Neural progenitor cell (in vitro differentiated cells): ENCODE measurements at regions not wholly inside any gene's neighbourhood (a gene's known extent, or its start where the extent isn't known, plus 50 kb on each side); places are given as distances from the start of the nearest gene placed in this dataset.

ENCODE experiments used
- DNase-seq: peaks from one replicate; pipeline ENCODE4 v3.0.0-alpha.2; 2016; ENCODE audit warnings: low spot score
- H2AFZ ChIP-seq: fragments of 200-600 bp; sonication (generic); replicated peaks from 2 replicates; pipeline ENCODE4 v1.6.1; 2016; ENCODE audit warnings: antibody characterized with exemption
- H3F3A ChIP-seq: fragments of 200-600 bp; sonication (generic); 2 replicates; pipeline ENCODE4 v1.6.1; 2016; ENCODE audit warnings: antibody characterized with exemption, low read depth
- H3K27ac ChIP-seq: fragments of 200-600 bp; sonication (generic); 2 replicates; pipeline ENCODE4 v1.5.1; 2016; ENCODE audit warnings: mild to moderate bottlenecking
- H3K27me3 ChIP-seq: fragments of 200-600 bp; sonication (generic); 2 replicates; pipeline ENCODE4 v1.6.1; 2016; ENCODE audit warnings: mild to moderate bottlenecking, moderate library complexity
- H3K36me3 ChIP-seq: fragments of 200-600 bp; sonication (generic); 2 replicates; pipeline ENCODE4 v1.5.1; 2016
- H3K4me1 ChIP-seq: fragments of 200-600 bp; sonication (generic); 2 replicates; pipeline ENCODE4 v1.6.1; 2016; ENCODE audit warnings: mixed run types
- H3K4me2 ChIP-seq: fragments of 200-600 bp; sonication (generic); 2 replicates; pipeline ENCODE4 v1.6.1; 2016
- H3K4me3 ChIP-seq: fragments of 200-600 bp; sonication (generic); 2 replicates; pipeline ENCODE4 v1.5.1; 2016
- H3K79me2 ChIP-seq: fragments of 200-600 bp; sonication (generic); 2 replicates; pipeline ENCODE4 v1.6.1; 2016; ENCODE audit warnings: low read depth
- H3K9ac ChIP-seq: fragments of 200-600 bp; sonication (generic); 2 replicates; pipeline ENCODE4 v1.6.1; 2016
- H3K9me3 ChIP-seq: fragments of 200-600 bp; sonication (generic); 2 replicates; pipeline ENCODE4 v1.5.1; 2016; ENCODE audit warnings: low read depth
- H4K20me1 ChIP-seq: fragments of 200-600 bp; sonication (generic); 2 replicates; pipeline ENCODE4 v1.6.1; 2016; ENCODE audit warnings: low read depth
- H3K27ac Mint-ChIP-seq: 3 replicates; pipeline ENCODE4 v1.8.0; 2021; ENCODE audit warnings: mixed read lengths
- H3K27me3 Mint-ChIP-seq: 2 replicates; pipeline ENCODE4 v1.8.0; 2022; ENCODE audit warnings: low read depth, mild to moderate bottlenecking, inconsistent platforms, moderate library complexity, mixed read lengths; ENCODE audit not compliant: insufficient read depth
- H3K36me3 Mint-ChIP-seq: 3 replicates; pipeline ENCODE4 v1.8.0; 2021; ENCODE audit warnings: mixed read lengths
- H3K4me1 Mint-ChIP-seq: 3 replicates; pipeline ENCODE4 v1.8.0; 2021; ENCODE audit warnings: mixed read lengths
- H3K4me3 Mint-ChIP-seq: 3 replicates; pipeline ENCODE4 v1.8.0; 2021; ENCODE audit warnings: mild to moderate bottlenecking, moderate library complexity, mixed read lengths
- H3K9me3 Mint-ChIP-seq: 3 replicates; pipeline ENCODE4 v1.8.0; 2020; ENCODE audit warnings: mixed read lengths
- EZH2 ChIP-seq: fragments of 200-600 bp; sonication (generic); IDR thresholded peaks from 2 replicates; pipeline ENCODE4 v1.6.1; 2017; ENCODE audit warnings: antibody characterized with exemption, mild to moderate bottlenecking, moderate library complexity
- EZH2phosphoT487 ChIP-seq: fragments of 200-600 bp; sonication (generic); IDR thresholded peaks from 2 replicates; pipeline ENCODE4 v1.6.1; 2017; ENCODE audit warnings: antibody characterized with exemption
- TF ChIP-seq, protein P1 (sequence below): fragments of 200-600 bp; sonication (generic); IDR thresholded peaks from 2 replicates; pipeline ENCODE4 v1.5.1; 2017; ENCODE audit warnings: antibody characterized with exemption, mild to moderate bottlenecking

DNA sequence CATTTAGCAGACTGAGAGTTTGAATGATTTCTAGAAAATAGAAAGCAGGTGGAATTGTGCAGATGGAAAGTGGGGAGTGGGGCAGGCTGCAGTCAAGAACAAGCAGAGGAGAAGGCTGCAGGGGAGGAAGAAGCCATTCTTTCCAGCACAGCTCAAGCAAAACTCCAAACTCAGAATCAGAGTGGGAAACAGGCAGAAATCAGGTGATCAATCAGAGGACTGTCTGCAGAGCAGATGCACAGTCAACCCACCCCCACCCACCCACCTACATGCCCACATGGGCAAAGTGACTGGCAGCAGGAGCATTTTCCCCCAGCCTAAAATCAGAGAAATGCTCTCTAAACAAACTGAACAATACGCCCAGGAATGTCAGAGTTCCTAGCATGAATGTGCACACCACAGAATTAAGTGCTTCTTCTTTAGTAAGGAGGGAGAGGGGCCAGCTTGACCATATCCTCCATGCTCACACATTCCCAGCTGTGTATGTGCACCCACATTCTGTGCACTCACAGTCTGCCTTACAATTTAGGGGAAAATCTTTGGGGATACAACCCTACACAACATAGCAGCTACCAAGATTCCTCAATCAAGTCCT lies 194.1 kb upstream of the PLEKHA5 start:
- no peaks in the 10 kb centered on the region for H3K79me2 ChIP-seq
- Mint-ChIP-seq H3K4me1 (peaks cover 7% of the 10 kb centered on the region), H3K36me3 (no peaks in the 10 kb centered on the region), H3K27ac (no peak overlapping the region), H3K9me3 (peaks cover 5% of the 10 kb centered on the region), H3K4me3 (no peak overlapping the region), H3K27me3 (no peaks in the 10 kb centered on the region)
- H2AFZ ChIP-seq = peak overlapping the region; percentile 79
- no peaks in the 10 kb centered on the region for H3K36me3 ChIP-seq
- TF ChIP-seq, protein P1, sequence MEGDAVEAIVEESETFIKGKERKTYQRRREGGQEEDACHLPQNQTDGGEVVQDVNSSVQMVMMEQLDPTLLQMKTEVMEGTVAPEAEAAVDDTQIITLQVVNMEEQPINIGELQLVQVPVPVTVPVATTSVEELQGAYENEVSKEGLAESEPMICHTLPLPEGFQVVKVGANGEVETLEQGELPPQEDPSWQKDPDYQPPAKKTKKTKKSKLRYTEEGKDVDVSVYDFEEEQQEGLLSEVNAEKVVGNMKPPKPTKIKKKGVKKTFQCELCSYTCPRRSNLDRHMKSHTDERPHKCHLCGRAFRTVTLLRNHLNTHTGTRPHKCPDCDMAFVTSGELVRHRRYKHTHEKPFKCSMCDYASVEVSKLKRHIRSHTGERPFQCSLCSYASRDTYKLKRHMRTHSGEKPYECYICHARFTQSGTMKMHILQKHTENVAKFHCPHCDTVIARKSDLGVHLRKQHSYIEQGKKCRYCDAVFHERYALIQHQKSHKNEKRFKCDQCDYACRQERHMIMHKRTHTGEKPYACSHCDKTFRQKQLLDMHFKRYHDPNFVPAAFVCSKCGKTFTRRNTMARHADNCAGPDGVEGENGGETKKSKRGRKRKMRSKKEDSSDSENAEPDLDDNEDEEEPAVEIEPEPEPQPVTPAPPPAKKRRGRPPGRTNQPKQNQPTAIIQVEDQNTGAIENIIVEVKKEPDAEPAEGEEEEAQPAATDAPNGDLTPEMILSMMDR = no peak
- H3F3A ChIP-seq = no peaks in the 10 kb centered on the region
- H3K4me2 ChIP-seq = no peak overlapping the region
- H3K27me3 ChIP-seq = no peaks in the 10 kb centered on the region
- no peaks in the 10 kb centered on the region for H3K9me3 ChIP-seq
- H3K4me1 ChIP-seq = no peaks in the 10 kb centered on the region
- no peaks in the 10 kb centered on the region for H4K20me1 ChIP-seq
- no peak overlapping the region for H3K9ac ChIP-seq
- no peak overlapping the region for H3K27ac ChIP-seq
- H3K4me3 ChIP-seq = no peak overlapping the region
- DNase-seq = peak; percentile 7

DNA sequence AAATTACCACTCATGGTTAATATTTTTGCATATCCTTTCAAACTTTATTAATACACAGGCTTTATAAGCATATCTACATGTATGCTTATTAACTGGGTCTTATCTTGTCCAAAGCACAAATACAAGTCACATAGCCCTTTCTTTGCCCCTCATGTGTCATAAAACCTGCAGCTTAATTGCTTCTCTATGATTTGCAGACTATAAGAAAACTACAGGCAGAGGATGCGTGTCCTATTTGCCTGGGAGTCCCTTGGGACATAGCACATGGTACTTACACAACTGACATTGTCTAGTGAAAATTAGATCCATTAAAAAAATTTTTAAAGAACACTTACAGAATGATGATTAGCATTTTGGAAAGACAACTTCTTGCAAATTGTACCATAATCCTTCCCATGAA lies 190.5 kb upstream of the PLEKHA5 start:
- no peaks in the 10 kb centered on the region for H4K20me1 ChIP-seq
- peaks cover 2% of the 10 kb centered on the region for H3K9me3 Mint-ChIP-seq
- H3K9me3 ChIP-seq = no peaks in the 10 kb centered on the region
- H3K4me3 ChIP-seq = no peak overlapping the region
- no peaks in the 10 kb centered on the region for H3K36me3 Mint-ChIP-seq
- TF ChIP-seq EZH2phosphoT487 = no peak
- TF ChIP-seq EZH2 = no peak
- TF ChIP-seq, protein P1 = no peak
- H3K4me3 Mint-ChIP-seq = no peak overlapping the region
- no peaks in the 10 kb centered on the region for H3K36me3 ChIP-seq
- DNase-seq = no peak
- H3K27ac ChIP-seq = no peak overlapping the region
- no peaks in the 10 kb centered on the region for H3K79me2 ChIP-seq
- H3K27me3 Mint-ChIP-seq = no peaks in the 10 kb centered on the region
- H3K27me3 ChIP-seq = no peaks in the 10 kb centered on the region
- no peaks in the 10 kb centered on the region for H3K4me1 ChIP-seq
- H2AFZ ChIP-seq = no peak overlapping the region
- H3F3A ChIP-seq = no peaks in the 10 kb centered on the region
- H3K9ac ChIP-seq = no peak overlapping the region
- no peak overlapping the region for H3K27ac Mint-ChIP-seq
- no peak overlapping the region for H3K4me2 ChIP-seq
- H3K4me1 Mint-ChIP-seq = peaks cover 7% of the 10 kb centered on the region

DNA sequence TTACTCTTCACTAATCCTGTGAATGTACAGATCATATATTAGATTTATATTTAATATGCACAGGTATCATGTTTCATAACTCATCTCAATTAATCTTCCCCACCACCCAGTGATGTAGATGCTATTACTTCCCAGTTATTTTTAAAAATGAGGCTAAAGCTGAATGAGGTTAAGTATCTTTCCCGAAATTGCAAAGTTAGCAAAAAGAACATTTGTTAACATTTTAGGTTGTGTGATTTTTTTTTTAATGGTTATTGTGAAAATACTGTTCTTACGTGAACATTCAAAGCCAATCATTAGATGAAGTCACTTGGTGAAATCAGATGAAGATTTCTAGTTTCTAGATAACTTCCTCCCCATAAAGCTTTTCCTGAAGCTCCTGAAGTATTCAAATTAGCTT lies 186.9 kb upstream of the PLEKHA5 start:
- H3K27me3 Mint-ChIP-seq = no peaks in the 10 kb centered on the region

More for the DNA sequence above, 186.9 kb upstream of the PLEKHA5 start:
- Histone ChIP-seq H4K20me1 (no peaks in the 10 kb centered on the region), H3K4me2 (no peak overlapping the region), H3F3A (no peaks in the 10 kb centered on the region), H3K27me3 (no peaks in the 10 kb centered on the region), H3K4me1 (no peaks in the 10 kb centered on the region), H3K79me2 (no peaks in the 10 kb centered on the region), H3K27ac (no peak overlapping the region), H3K9me3 (no peaks in the 10 kb centered on the region), H2AFZ (peak overlapping the region; percentile 52), H3K36me3 (no peaks in the 10 kb centered on the region), H3K4me3 (no peak overlapping the region), H3K9ac (no peak overlapping the region)
- no peak for DNase-seq
- H3K27ac Mint-ChIP-seq = no peak overlapping the region
- H3K9me3 Mint-ChIP-seq = no peaks in the 10 kb centered on the region
- TF ChIP-seq, protein P1 = no peak
- TF ChIP-seq EZH2phosphoT487 (no peak), EZH2 (no peak)
- no peaks in the 10 kb centered on the region for H3K36me3 Mint-ChIP-seq
- H3K4me3 Mint-ChIP-seq = no peak overlapping the region
- H3K4me1 Mint-ChIP-seq = no peaks in the 10 kb centered on the region
